ENCODE measurements at regions not wholly inside any gene's neighbourhood (a gene's known extent, or its start where the extent isn't known, plus 50 kb on each side); places are given as distances from the start of the nearest gene placed in this dataset.

- Histone ChIP-seq H3K36me3 (ENCODE audit: low read length) (no peaks in the 10 kb centered on the region), H3K4me2 (ENCODE audit: low read depth, low read length, poor library complexity, severe bottlenecking) (peak overlapping the region; percentile 99), H3K9me2 (replicated peaks; ENCODE audit: insufficient read depth, low read length) (no peaks in the 10 kb centered on the region), H3K79me2 (ENCODE audit: insufficient read depth, low read length) (peaks cover 18% of the 10 kb centered on the region), H4K20me1 (ENCODE audit: low read depth, low read length) (no peaks in the 10 kb centered on the region), H3K27me3 (ENCODE audit: low read length) (no peaks in the 10 kb centered on the region), H3K9ac (ENCODE audit: low read length) (0 out of 2 replicates have a peak overlapping the region, but pooled peaks have one; percentile 24), H3K4me3 (ENCODE audit: insufficient read depth, low read length, poor library complexity, severe bottlenecking) (peak overlapping the region; percentile 62), H3K9me3 (ENCODE audit: insufficient read depth, low read length) (no peaks in the 10 kb centered on the region), H3K27ac (ENCODE audit: low read depth, low read length) (peak overlapping the region; percentile 92), H3F3A (ENCODE audit: insufficient read depth) (peaks cover 25% of the 10 kb centered on the region; the same call in 1 of the 2 replicates), H2AFZ (ENCODE audit: low read depth, low read length, severe bottlenecking) (peak overlapping the region; percentile 68)
- no peak for TF ChIP-seq EZH2phosphoT487 (conservative IDR thresholded peaks at IDR 0.05; ENCODE audit: low read length)
- no peak for TF ChIP-seq CTCF (IDR thresholded peaks at IDR 0.05; ENCODE audit: insufficient read depth, low read length, poor library complexity, severe bottlenecking)
Observed at GRCh38 chrX:84715315-84715714, 213.1 kb upstream of the HDX start.

GRCh38 chrX:84717343-84717742 is 215.1 kb upstream of the HDX start:
- TF ChIP-seq EZH2phosphoT487 (conservative IDR thresholded peaks at IDR 0.05; ENCODE audit: low read length) (no peak), CTCF (IDR thresholded peaks at IDR 0.05; ENCODE audit: insufficient read depth, low read length, poor library complexity, severe bottlenecking) (no peak)
- peak overlapping the region; percentile 19 for H2AFZ ChIP-seq (ENCODE audit: low read depth, low read length, severe bottlenecking)
- H3K9ac ChIP-seq (ENCODE audit: low read length): peak overlapping the region; percentile 61
- H3K9me2 ChIP-seq (replicated peaks; ENCODE audit: insufficient read depth, low read length): no peaks in the 10 kb centered on the region
- H4K20me1 ChIP-seq (ENCODE audit: low read depth, low read length): no peaks in the 10 kb centered on the region
- H3K27me3 ChIP-seq (ENCODE audit: low read length): no peaks in the 10 kb centered on the region
- peak overlapping the region; percentile 92 for H3K27ac ChIP-seq (ENCODE audit: low read depth, low read length)
- no peaks in the 10 kb centered on the region for H3K9me3 ChIP-seq (ENCODE audit: insufficient read depth, low read length)
- peaks cover 24% of the 10 kb centered on the region for H3K79me2 ChIP-seq (ENCODE audit: insufficient read depth, low read length)
- no peaks in the 10 kb centered on the region for H3K36me3 ChIP-seq (ENCODE audit: low read length)
- peak overlapping the region; percentile 62 for H3K4me3 ChIP-seq (ENCODE audit: insufficient read depth, low read length, poor library complexity, severe bottlenecking)
- H3K4me2 ChIP-seq (ENCODE audit: low read depth, low read length, poor library complexity, severe bottlenecking): peak overlapping the region; percentile 99
- H3F3A ChIP-seq (ENCODE audit: insufficient read depth): peaks cover 25% of the 10 kb centered on the region; the same call in 1 of the 2 replicates

GRCh38 chrX:84721416-84721815 is 219.2 kb upstream of the HDX start:
- H3K27ac ChIP-seq (ENCODE audit: low read depth, low read length): no peak overlapping the region
- H3F3A ChIP-seq (ENCODE audit: insufficient read depth): peaks cover 17% of the 10 kb centered on the region; the same call in 1 of the 2 replicates
- no peak overlapping the region for H2AFZ ChIP-seq (ENCODE audit: low read depth, low read length, severe bottlenecking)
- H3K4me3 ChIP-seq (ENCODE audit: insufficient read depth, low read length, poor library complexity, severe bottlenecking): no peak overlapping the region
- peaks cover 32% of the 10 kb centered on the region for H3K79me2 ChIP-seq (ENCODE audit: insufficient read depth, low read length)
- H3K9me2 ChIP-seq (replicated peaks; ENCODE audit: insufficient read depth, low read length): no peaks in the 10 kb centered on the region
- TF ChIP-seq CTCF (IDR thresholded peaks at IDR 0.05; ENCODE audit: insufficient read depth, low read length, poor library complexity, severe bottlenecking): no peak
- TF ChIP-seq EZH2phosphoT487 (conservative IDR thresholded peaks at IDR 0.05; ENCODE audit: low read length): no peak
- no peak overlapping the region for H3K9ac ChIP-seq (ENCODE audit: low read length)
- H3K36me3 ChIP-seq (ENCODE audit: low read length): no peaks in the 10 kb centered on the region
- no peaks in the 10 kb centered on the region for H3K9me3 ChIP-seq (ENCODE audit: insufficient read depth, low read length)
- H3K27me3 ChIP-seq (ENCODE audit: low read length): no peaks in the 10 kb centered on the region
- peak overlapping the region; percentile 99 for H3K4me2 ChIP-seq (ENCODE audit: low read depth, low read length, poor library complexity, severe bottlenecking)
- H4K20me1 ChIP-seq (ENCODE audit: low read depth, low read length): no peaks in the 10 kb centered on the region
